Astrocyte of the cerebellum (primary cell): ENCODE measurements at regions not wholly inside any gene's neighbourhood (a gene's known extent, or its start where the extent isn't known, plus 50 kb on each side); places are given as distances from the start of the nearest gene placed in this dataset.

Experiments
- DNase-seq: peaks from one replicate; pipeline ENCODE4 v3.0.0-alpha.2; 2011; ENCODE audit warnings: low read depth
- H3K4me3 ChIP-seq: 2 replicates; pipeline ENCODE4 v1.5.1; 2011; ENCODE audit warnings: mild to moderate bottlenecking, low read depth, low read length, moderate library complexity
- CTCF ChIP-seq: IDR thresholded peaks from 2 replicates; pipeline ENCODE4 v1.5.1; 2012; ENCODE audit warnings: low read length, low read depth, moderate library complexity, mild to moderate bottlenecking; ENCODE audit errors: missing control alignments
- in situ Hi-C: cut with HindIII; loops from 2 replicates; pipeline ENCODE4 v1.10.0; 2017; ENCODE audit warnings: low sequenced_read_pairs

- in situ Hi-C loops: no loop called here
- TF ChIP-seq CTCF: no peak
- no peak overlapping the region for H3K4me3 ChIP-seq
- no peak for DNase-seq
Observed at GRCh38 chr11:27187848-27188621, 147.4 kb downstream of the BBOX1 start.

- H3K4me3 ChIP-seq: no peak overlapping the region
- no peak for DNase-seq
- in situ Hi-C loops: no loop called here
- TF ChIP-seq CTCF: no peak
Observed at GRCh38 chr11:27187075-27187847, 146.6 kb downstream of the BBOX1 start.

GRCh38 chr11:27186580-27186979, 146.0 kb downstream of the BBOX1 start:
- no peak for TF ChIP-seq CTCF
- in situ Hi-C loops: no loop called here
- no peak overlapping the region for H3K4me3 ChIP-seq
- DNase-seq: no peak

GRCh38 chr11:27184458-27185312, 144.1 kb downstream of the BBOX1 start:
- no peak for TF ChIP-seq CTCF
- DNase-seq: no peak
- H3K4me3 ChIP-seq: no peak overlapping the region
- in situ Hi-C loops: no loop called here

- DNase-seq: peak; percentile 73
- no peak overlapping the region for H3K4me3 ChIP-seq
- peak; percentile 56 for TF ChIP-seq CTCF
- in situ Hi-C loops: no loop called here
Observed at GRCh38 chr11:27183672-27184457, 143.2 kb downstream of the BBOX1 start.
